ENCODE measurements at regions not wholly inside any gene's neighbourhood (a gene's known extent, or its start where the extent isn't known, plus 50 kb on each side); places are given as distances from the start of the nearest gene placed in this dataset.

DNA sequence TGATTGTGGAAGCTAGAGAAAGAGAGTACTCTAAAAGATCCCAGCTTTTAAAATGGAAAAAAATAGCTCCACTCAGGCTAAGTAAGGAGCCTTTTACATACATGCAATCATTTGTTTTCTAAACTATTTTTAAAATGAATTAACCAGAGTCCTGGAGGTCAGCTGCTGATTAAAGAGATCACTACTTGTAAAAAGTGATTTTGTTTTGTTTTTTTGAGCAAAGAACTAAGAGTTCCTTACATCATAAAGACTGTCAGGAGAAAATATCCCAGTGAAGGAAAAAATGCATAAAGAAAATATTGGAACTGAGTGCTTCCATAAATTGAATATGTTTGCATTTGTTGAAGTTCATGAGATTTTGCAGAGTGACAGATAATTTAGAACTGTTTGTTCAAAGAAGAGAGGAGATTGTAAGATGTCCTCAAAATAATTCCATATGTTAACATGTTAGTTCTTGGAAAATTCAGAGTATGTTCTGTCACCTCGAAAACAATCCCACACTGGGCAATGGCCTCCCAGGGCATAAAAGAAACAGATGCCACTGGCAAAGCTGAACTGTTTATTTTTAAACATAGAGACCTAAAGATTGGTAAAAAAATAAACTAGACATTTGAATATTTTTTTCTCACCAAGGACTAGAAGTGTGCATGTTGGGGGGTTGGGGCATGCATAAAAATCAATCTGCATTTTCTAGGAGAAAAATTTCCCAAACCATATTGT, 264.7 kb downstream of the NPR3 start:
- no peaks in the 10 kb centered on the region for H3K4me1 Mint-ChIP-seq
- H3K9me3 Mint-ChIP-seq = peaks cover 0 to 9% (median 2%) of the 10 kb centered on the region in 6 donors
- peaks cover 0 to 4% (median 2%) of the 10 kb centered on the region in 3 donors for H3K27me3 Mint-ChIP-seq (ENCODE audit: low read depth in 3 of 3)
- no peaks in the 10 kb centered on the region for H3K36me3 Mint-ChIP-seq
- H3K4me3 Mint-ChIP-seq = no peak overlapping the region
- no peak overlapping the region for H3K27ac Mint-ChIP-seq
- DNase-seq = no peak

DNA sequence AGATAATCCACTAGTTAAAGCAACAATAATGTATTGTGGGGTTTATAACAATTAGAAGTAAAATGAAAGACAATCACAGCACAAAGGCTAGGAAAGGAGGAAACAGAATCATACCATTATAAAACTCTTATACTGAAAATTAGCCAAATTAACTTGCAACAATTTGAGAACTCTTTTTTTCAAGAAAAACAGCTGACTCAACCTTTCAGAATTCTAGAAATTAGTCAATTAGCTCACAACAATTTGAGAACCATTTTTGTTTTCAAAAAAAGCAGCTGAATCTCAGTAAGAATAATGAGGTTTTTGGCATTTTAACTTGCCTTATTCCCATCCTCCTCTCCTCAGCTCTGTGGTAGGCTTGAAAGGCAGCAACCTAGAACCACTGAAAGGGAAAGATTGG, 269.9 kb downstream of the NPR3 start:
- Mint-ChIP-seq H3K4me3 (no peak overlapping the region), H3K27ac (no peak overlapping the region), H3K36me3 (no peaks in the 10 kb centered on the region), H3K4me1 (no peaks in the 10 kb centered on the region), H3K27me3 (ENCODE audit: low read depth in 3 of 3) (peaks cover 0 to 4% (median 2%) of the 10 kb centered on the region in 3 donors), H3K9me3 (peaks cover 0 to 20% (median 4%) of the 10 kb centered on the region in 6 donors)
- no peak for DNase-seq

DNA sequence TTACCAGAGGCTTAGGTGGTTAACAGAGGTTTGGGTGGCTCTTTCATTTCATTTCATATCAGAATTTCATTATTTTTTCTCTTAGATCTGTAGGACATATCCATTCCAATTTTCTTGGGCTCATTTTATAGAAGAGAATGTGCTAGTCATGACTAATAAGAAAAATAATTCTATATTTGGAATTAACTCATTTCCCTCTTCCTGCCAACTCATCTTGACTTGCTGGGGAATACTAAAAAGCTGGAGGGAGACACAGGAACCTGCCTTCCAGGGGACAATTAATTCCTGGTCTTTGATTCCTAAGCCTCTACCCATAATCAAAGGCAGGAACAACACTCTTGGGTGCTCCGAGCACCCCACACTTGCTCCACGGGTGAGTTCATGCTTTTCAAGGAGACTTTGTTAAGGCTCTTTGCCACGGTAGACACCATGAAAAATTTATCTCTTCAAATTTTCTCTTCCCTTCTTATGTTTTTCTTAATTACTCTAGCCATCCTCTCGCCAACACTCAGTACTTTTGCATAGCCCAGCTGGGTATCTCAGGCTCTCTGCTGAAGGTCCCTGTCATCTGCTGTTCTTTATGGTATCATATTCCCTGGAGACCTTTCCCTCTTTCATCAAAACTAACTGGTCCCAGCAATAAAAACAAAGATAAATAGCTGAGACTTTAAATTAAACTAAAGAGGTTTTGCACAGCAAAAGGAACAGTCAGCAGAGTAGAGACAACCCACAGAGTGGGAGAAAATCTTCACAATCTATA, 273.9 kb downstream of the NPR3 start:
- Mint-ChIP-seq H3K9me3 (peaks cover 0 to 16% (median 3%) of the 10 kb centered on the region in 6 donors), H3K27me3 (ENCODE audit: low read depth in 3 of 3) (peaks cover 0 to 2% (median 0%) of the 10 kb centered on the region in 3 donors), H3K4me1 (no peaks in the 10 kb centered on the region), H3K4me3 (no peak overlapping the region), H3K27ac (no peak overlapping the region), H3K36me3 (no peaks in the 10 kb centered on the region)
- DNase-seq = no peak

DNA sequence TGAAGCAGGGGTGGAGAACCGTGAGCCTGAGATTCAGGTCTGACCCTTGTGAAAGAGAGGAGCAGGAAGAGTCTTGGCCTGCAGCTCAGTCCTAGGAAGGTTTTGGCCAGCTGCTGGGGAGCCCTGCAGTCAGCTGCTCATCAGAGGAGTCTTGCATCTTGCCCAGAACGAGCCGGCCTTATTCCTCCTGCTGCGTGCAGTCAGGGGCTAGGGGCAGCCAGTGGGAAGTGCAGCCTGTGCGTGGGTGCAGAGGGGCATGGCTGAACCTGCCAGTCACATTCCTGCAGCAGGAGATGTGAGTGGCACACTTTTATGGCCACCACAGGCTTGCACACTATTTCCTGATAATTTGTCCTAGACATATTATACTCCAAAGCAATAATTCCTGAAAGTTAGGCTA, 278.7 kb downstream of the NPR3 start:
- DNase-seq = no peak
- peaks cover 0 to 2% (median 0%) of the 10 kb centered on the region in 3 donors for H3K27me3 Mint-ChIP-seq (ENCODE audit: low read depth in 3 of 3)
- H3K36me3 Mint-ChIP-seq = no peaks in the 10 kb centered on the region
- H3K4me3 Mint-ChIP-seq = no peak overlapping the region
- no peak overlapping the region for H3K27ac Mint-ChIP-seq
- no peaks in the 10 kb centered on the region for H3K4me1 Mint-ChIP-seq
- H3K9me3 Mint-ChIP-seq = peaks cover 0 to 15% (median 0%) of the 10 kb centered on the region in 6 donors

DNA sequence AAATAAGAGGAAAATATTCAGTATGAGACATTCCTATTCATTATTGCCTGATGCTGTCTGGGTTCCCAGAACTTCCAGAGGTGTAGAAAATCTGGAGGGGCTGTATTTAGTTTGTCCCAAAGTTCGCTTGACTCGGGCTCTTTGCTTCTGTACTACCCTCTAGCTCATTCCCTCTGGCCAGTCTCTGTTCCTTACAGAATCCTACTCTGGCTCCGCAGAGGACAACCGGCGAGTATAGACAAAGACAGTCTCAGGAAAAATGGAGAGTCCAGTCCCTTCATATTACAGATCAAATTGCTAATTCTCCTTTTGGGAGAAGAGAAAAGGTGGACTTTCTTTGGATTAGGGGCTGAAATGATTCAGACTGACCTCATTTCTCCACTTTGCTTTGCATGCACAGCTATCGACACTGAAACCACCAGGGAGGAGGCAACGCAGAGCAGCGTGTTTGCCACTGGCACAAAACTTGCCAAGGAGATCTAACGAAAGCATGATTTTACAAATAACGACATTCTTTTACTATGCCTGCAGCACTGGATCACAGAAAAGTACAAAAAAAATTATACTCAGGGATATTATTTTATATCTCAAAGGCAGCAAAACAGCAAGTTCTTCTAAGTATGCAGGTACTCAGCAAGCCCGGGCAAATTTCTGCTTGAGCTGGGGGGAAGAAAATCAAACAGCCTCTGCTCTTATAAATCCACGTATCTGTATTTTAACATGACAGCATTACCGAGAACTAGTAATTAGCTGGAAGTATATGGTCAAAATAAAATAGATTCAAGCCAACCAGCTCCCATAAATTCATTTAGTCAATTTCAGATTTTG, 279.7 kb downstream of the NPR3 start:
- Mint-ChIP-seq H3K36me3 (no peaks in the 10 kb centered on the region), H3K27ac (no peak overlapping the region), H3K4me3 (no peak overlapping the region), H3K4me1 (no peaks in the 10 kb centered on the region), H3K9me3 (peaks cover 0 to 9% (median 0%) of the 10 kb centered on the region in 6 donors), H3K27me3 (ENCODE audit: low read depth in 3 of 3) (peaks cover 0 to 2% (median 0%) of the 10 kb centered on the region in 3 donors)
- no peak for DNase-seq

DNA sequence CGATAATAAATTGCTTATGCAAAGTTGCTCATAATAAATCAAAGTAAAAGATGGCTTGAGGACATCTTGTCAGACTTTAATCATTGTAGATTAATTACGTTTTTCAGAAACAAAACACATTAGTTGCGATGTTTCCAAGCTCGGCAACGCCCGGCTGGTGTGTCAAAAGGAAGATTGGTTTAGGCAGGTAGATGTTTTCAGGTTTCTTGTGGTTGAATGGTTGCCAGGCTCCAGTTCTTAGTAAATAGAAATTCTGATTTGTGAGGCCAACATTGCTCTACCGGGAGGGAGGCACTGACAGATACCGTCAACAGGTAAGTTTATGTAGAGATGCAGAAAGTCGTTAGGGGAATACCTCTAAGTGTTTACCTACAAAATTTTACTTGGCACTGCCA, 280.3 kb downstream of the NPR3 start:
- Mint-ChIP-seq H3K27me3 (ENCODE audit: low read depth in 3 of 3) (peaks cover 0 to 2% (median 0%) of the 10 kb centered on the region in 3 donors), H3K4me1 (no peaks in the 10 kb centered on the region), H3K36me3 (no peaks in the 10 kb centered on the region), H3K4me3 (no peak overlapping the region), H3K27ac (no peak overlapping the region), H3K9me3 (peaks cover 0 to 9% (median 2%) of the 10 kb centered on the region in 6 donors)
- no peak for DNase-seq

DNA sequence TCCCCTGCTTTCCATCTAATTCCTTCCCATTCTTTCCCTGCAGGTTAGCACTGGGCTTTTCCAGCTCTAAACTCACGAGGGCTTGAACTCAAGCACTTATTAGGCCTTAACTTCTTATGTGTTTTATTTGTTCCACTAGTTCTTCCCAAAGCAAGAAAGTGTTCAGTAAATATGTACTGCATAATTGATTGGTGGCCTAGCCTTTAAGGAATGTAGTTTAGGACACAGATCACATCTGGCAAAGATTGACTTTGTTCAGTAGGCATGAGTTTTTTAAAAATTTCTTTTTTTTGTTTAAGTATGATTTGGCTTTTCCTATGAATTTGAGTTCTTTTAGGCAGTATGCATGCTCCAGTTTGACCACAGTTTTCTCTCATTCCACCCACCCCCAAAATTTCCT, 285.2 kb downstream of the NPR3 start:
- no peak for DNase-seq
- Mint-ChIP-seq H3K4me3 (no peak overlapping the region), H3K27me3 (ENCODE audit: low read depth in 3 of 3) (no peaks in the 10 kb centered on the region), H3K36me3 (no peaks in the 10 kb centered on the region), H3K27ac (no peak overlapping the region), H3K4me1 (no peaks in the 10 kb centered on the region), H3K9me3 (peaks cover 0 to 17% (median 9%) of the 10 kb centered on the region in 6 donors)

DNA sequence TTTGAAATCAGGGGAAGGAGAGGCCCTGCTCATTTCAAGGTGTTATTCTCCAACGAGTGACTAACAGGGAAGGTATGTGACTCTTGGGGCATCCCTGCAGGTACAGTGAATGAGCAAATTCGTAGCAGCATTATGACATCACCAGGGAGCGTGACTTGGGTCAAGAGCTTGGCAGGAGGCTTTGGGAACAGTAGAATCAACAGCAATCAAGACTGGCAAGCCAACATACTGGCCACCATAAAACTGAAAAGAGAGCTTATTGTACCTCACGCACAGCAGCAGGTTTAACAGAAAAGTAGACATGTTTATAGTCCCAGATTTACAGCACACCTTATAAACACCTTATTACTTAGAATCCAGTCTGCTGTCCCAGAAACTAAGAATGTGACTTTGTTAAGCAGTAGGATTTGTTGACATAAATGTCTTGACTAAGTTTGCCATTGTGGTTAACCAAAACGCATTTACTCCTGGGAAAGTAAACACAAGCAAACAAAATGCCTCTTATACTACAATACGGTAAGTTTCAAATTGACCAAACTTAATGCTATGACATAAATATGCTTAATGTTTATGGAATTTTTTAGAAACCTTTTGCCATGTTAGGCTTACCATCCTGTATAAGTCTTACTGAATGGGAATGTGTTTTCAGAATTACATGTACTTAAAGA, 297.8 kb downstream of the NPR3 start:
- Mint-ChIP-seq H3K36me3 (no peaks in the 10 kb centered on the region), H3K9me3 (peaks cover 1 to 9% (median 6%) of the 10 kb centered on the region in 6 donors), H3K4me1 (no peaks in the 10 kb centered on the region), H3K27ac (no peak overlapping the region), H3K27me3 (ENCODE audit: low read depth in 3 of 3) (no peaks in the 10 kb centered on the region), H3K4me3 (no peak overlapping the region)
- no peak for DNase-seq

DNA sequence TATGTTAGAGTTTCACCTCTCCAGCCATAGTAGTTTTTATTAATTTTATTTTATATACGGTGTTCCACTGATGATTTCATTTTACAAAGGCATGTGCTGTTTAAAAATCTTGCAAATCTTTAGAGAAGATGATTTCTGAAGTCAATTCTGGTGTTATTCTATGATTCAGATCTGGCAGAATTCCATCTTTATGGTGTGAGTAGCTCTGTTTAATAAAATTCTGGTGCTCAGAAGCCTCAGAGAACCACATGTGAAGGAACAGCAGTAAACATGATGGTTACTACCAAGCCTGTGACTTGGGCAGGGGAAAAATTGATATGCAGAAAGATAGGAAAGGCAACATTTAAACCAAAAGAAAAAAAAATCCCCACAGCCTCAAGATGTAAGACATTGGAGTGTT, 299.7 kb downstream of the NPR3 start:
- H3K4me1 Mint-ChIP-seq = no peaks in the 10 kb centered on the region
- DNase-seq = no peak
- no peaks in the 10 kb centered on the region for H3K36me3 Mint-ChIP-seq
- no peaks in the 10 kb centered on the region for H3K27me3 Mint-ChIP-seq (ENCODE audit: low read depth in 3 of 3)
- no peak overlapping the region for H3K4me3 Mint-ChIP-seq
- no peak overlapping the region for H3K27ac Mint-ChIP-seq
- peaks cover 4 to 25% (median 13%) of the 10 kb centered on the region in 6 donors for H3K9me3 Mint-ChIP-seq

DNA sequence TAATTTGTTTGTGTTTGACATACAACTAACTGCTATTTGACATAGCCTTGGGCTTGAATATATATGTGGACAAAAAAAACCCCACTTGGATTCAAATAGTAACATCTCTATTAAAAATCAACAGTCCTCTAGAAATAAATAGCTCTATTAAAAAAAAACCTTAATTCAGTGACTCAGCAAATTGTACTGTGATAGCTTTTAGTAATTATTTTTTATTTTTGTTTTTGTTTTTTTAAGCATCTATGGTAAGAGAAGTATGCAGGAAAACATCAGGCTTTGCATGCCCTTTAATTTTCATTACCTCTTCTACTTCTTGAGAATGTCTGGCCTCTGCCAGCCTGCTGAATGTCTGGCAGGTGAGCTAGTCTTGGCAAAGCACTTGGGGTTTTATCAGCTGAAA, 300.7 kb downstream of the NPR3 start:
- Mint-ChIP-seq H3K4me1 (no peaks in the 10 kb centered on the region), H3K4me3 (no peak overlapping the region), H3K36me3 (no peaks in the 10 kb centered on the region), H3K27ac (no peak overlapping the region), H3K9me3 (peaks cover 4 to 29% (median 15%) of the 10 kb centered on the region in 6 donors), H3K27me3 (ENCODE audit: low read depth in 3 of 3) (peaks cover 0 to under 1% (median 0%) of the 10 kb centered on the region in 3 donors)
- DNase-seq = no peak

DNA sequence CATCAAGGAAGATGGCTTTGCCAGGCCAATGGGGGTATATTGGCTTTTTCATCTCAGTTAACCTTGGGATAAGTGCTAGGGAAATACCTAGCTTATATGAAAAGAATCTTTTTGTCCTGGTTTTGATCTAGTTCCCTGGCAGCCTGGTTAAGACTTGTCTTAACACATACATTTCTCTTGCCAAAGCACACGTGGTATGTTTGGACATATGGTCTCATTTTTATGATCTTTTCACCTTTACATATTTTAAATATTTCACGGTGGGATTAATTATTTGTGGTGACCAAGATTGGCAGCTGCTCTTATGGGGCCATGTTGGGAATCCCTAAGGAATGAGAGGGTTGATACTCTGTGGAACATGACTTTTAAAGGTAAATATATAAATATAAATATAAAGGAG, 312.5 kb downstream of the NPR3 start:
- DNase-seq = no peak
- Mint-ChIP-seq H3K4me3 (no peak overlapping the region), H3K27me3 (ENCODE audit: low read depth in 3 of 3) (peaks cover 0 to 2% (median 0%) of the 10 kb centered on the region in 3 donors), H3K9me3 (peaks cover 0 to 6% (median 4%) of the 10 kb centered on the region in 6 donors), H3K4me1 (no peaks in the 10 kb centered on the region), H3K27ac (no peak overlapping the region), H3K36me3 (no peaks in the 10 kb centered on the region)

DNA sequence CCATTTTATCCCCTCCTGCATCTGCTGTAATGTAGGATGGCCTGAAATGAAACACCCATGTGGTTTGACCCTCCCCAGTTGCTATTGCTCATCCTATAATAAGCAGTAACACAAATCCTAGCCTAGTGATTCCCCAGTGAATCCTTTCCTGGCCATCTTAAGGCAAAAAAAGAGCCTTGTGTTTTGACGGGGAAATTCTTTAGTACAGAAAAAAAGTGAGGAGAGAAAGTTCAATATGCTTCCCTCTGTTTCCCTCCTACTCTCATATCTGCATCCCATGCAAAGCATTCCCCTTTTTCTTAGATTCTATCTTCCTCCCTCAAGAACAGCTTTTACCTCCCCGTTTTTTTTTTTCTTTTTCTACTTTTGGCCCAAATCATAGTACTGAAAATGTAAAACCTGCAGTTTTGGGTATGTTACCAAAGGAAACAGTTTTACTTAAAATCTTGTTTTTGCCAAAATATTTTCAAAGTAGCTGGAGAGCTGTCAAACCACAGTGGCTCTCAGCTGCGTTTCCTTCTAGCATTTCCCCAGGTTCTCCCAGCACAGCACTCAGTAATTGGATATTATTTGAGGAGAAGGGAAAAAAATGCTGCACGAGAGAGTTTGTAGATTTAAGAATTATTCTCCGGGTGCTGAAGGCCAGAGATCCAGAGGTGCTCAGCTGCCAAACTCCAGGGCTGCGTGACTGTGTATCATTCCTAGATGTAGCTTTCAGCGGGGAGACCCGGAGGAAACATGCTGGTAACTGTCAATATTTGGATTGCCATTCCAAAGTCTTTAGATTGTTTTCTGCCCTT, 321.4 kb downstream of the NPR3 start:
- peaks cover 0 to 3% (median 1%) of the 10 kb centered on the region in 3 donors for H3K27me3 Mint-ChIP-seq (ENCODE audit: low read depth in 3 of 3)
- no peaks in the 10 kb centered on the region for H3K36me3 Mint-ChIP-seq

DNA sequence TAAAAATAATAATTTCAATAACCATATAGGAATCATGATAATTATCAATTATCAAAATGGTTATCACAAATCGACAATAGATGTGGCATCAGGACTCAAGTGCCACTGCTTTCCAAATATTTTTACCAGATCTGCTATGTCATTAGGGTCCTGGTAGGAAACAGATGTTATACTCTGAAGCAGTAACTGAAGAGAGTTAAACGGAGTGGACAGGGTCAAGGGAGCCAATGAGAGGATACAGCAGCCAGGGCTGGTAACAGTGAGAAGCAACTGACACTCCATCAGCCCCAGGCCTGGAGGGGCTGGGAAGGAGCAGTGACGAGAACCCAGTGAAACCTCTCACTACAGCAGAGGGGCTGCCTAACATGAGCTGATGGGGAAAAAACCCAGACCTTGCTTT, 322.4 kb downstream of the NPR3 start:
- Mint-ChIP-seq H3K9me3 (peaks cover 2 to 18% (median 8%) of the 10 kb centered on the region in 6 donors), H3K27me3 (ENCODE audit: low read depth in 3 of 3) (peaks cover 0 to 2% (median 1%) of the 10 kb centered on the region in 3 donors), H3K4me1 (no peaks in the 10 kb centered on the region), H3K4me3 (no peak overlapping the region), H3K27ac (no peak overlapping the region), H3K36me3 (no peaks in the 10 kb centered on the region)
- no peak for DNase-seq

More for the DNA sequence above, 321.4 kb downstream of the NPR3 start:
- H3K27ac Mint-ChIP-seq = no peak overlapping the region
- H3K4me1 Mint-ChIP-seq = no peaks in the 10 kb centered on the region
- DNase-seq = no peak
- peaks cover 3 to 19% (median 7%) of the 10 kb centered on the region in 6 donors for H3K9me3 Mint-ChIP-seq
- H3K4me3 Mint-ChIP-seq = no peak overlapping the region
